ENCODE measurements at regions not wholly inside any gene's neighbourhood (a gene's known extent, or its start where the extent isn't known, plus 50 kb on each side); places are given as distances from the start of the nearest gene placed in this dataset.
A peak's percentile ranks its signal among the peaks of the same experiment; 100 is the strongest.

- no peak overlapping the region for H3K27ac ChIP-seq (ENCODE audit: low read depth in 1 of 3, low read length in 2 of 3)
- H3K36me3 ChIP-seq (ENCODE audit: control insufficient read depth in 3 of 3, insufficient read depth in 2 of 3, low read depth in 1 of 3, low read length in 3 of 3), result no peaks in the 10 kb centered on the region
- H3K4me1 ChIP-seq (ENCODE audit: control insufficient read depth in 3 of 3, insufficient read depth in 2 of 3, low read depth in 1 of 3, low read length in 2 of 3), result no peaks in the 10 kb centered on the region
- no peaks in the 10 kb centered on the region for H3K9me3 ChIP-seq (ENCODE audit: control insufficient read depth in 2 of 2, insufficient read depth in 1 of 2, low read depth in 1 of 2, low read length in 1 of 2)
- FAIRE-seq (no peak), DNase-seq (no peak)
- H3K27me3 ChIP-seq (ENCODE audit: control insufficient read depth in 3 of 3, insufficient read depth in 3 of 3, low read length in 3 of 3), result no peaks in the 10 kb centered on the region
- H3K4me3 ChIP-seq (ENCODE audit: low read depth in 1 of 3, low read length in 3 of 3), result no peak overlapping the region
These were observed 570.5 kb downstream of the EPHA7 start for GRCh38 chr6:92848901-92849300.

- WGBS, 3 donors, result 80 to 98% (median 85%) methylated on average over 4 of the region's 4 CpGs
- Histone ChIP-seq H3K27me3 (ENCODE audit: control insufficient read depth in 3 of 3, insufficient read depth in 3 of 3, low read length in 3 of 3) (no peaks in the 10 kb centered on the region), H3K4me3 (ENCODE audit: low read depth in 1 of 3, low read length in 3 of 3) (no peak overlapping the region), H3K4me1 (ENCODE audit: control insufficient read depth in 3 of 3, insufficient read depth in 2 of 3, low read depth in 1 of 3, low read length in 2 of 3) (no peaks in the 10 kb centered on the region), H3K36me3 (ENCODE audit: control insufficient read depth in 3 of 3, insufficient read depth in 2 of 3, low read depth in 1 of 3, low read length in 3 of 3) (no peaks in the 10 kb centered on the region), H3K27ac (ENCODE audit: low read depth in 1 of 3, low read length in 2 of 3) (no peak overlapping the region), H3K9me3 (ENCODE audit: control insufficient read depth in 2 of 2, insufficient read depth in 1 of 2, low read depth in 1 of 2, low read length in 1 of 2) (no peaks in the 10 kb centered on the region)
- DNase-seq (no peak), FAIRE-seq (no peak)
These were observed 570.9 kb downstream of the EPHA7 start for GRCh38 chr6:92848459-92848858.

- H3K27me3 ChIP-seq (ENCODE audit: control insufficient read depth in 3 of 3, insufficient read depth in 3 of 3, low read length in 3 of 3), result no peaks in the 10 kb centered on the region
- no peak overlapping the region for H3K27ac ChIP-seq (ENCODE audit: low read depth in 1 of 3, low read length in 2 of 3)
- H3K36me3 ChIP-seq (ENCODE audit: control insufficient read depth in 3 of 3, insufficient read depth in 2 of 3, low read depth in 1 of 3, low read length in 3 of 3), result no peaks in the 10 kb centered on the region
- no peak overlapping the region for H3K4me3 ChIP-seq (ENCODE audit: low read depth in 1 of 3, low read length in 3 of 3)
- no peaks in the 10 kb centered on the region for H3K9me3 ChIP-seq (ENCODE audit: control insufficient read depth in 2 of 2, insufficient read depth in 1 of 2, low read depth in 1 of 2, low read length in 1 of 2)
- DNase-seq (no peak), FAIRE-seq (no peak)
- H3K4me1 ChIP-seq (ENCODE audit: control insufficient read depth in 3 of 3, insufficient read depth in 2 of 3, low read depth in 1 of 3, low read length in 2 of 3), result no peaks in the 10 kb centered on the region
These were observed 571.4 kb downstream of the EPHA7 start for GRCh38 chr6:92847988-92848387.

GRCh38 chr6:92840246-92840930 is 579.0 kb downstream of the EPHA7 start:
- 82 to 92% (median 91%) methylated on average over 4 of the region's 4 CpGs for WGBS, 3 donors
- no peaks in the 10 kb centered on the region for H3K36me3 ChIP-seq (ENCODE audit: control insufficient read depth in 3 of 3, insufficient read depth in 2 of 3, low read depth in 1 of 3, low read length in 3 of 3)

GRCh38 chr6:92828788-92829187 is 590.6 kb downstream of the EPHA7 start:
- WGBS, 3 donors, result 89 to 96% (median 92%) methylated on average over 1 of the region's 1 CpG
- H3K4me1 ChIP-seq (ENCODE audit: control insufficient read depth in 3 of 3, insufficient read depth in 2 of 3, low read depth in 1 of 3, low read length in 2 of 3), result no peaks in the 10 kb centered on the region
- no peaks in the 10 kb centered on the region for H3K9me3 ChIP-seq (ENCODE audit: control insufficient read depth in 2 of 2, insufficient read depth in 1 of 2, low read depth in 1 of 2, low read length in 1 of 2)
- no peaks in the 10 kb centered on the region for H3K27me3 ChIP-seq (ENCODE audit: control insufficient read depth in 3 of 3, insufficient read depth in 3 of 3, low read length in 3 of 3)
- H3K27ac ChIP-seq (ENCODE audit: low read depth in 1 of 3, low read length in 2 of 3), result no peak overlapping the region
- no peak overlapping the region for H3K4me3 ChIP-seq (ENCODE audit: low read depth in 1 of 3, low read length in 3 of 3)
- DNase-seq (no peak), FAIRE-seq (peak; percentile 47)
- H3K36me3 ChIP-seq (ENCODE audit: control insufficient read depth in 3 of 3, insufficient read depth in 2 of 3, low read depth in 1 of 3, low read length in 3 of 3), result no peaks in the 10 kb centered on the region

More at GRCh38 chr6:92840246-92840930, 579.0 kb downstream of the EPHA7 start:
- Histone ChIP-seq H3K27me3 (ENCODE audit: control insufficient read depth in 3 of 3, insufficient read depth in 3 of 3, low read length in 3 of 3) (no peaks in the 10 kb centered on the region), H3K27ac (ENCODE audit: low read depth in 1 of 3, low read length in 2 of 3) (no peak overlapping the region), H3K9me3 (ENCODE audit: control insufficient read depth in 2 of 2, insufficient read depth in 1 of 2, low read depth in 1 of 2, low read length in 1 of 2) (no peaks in the 10 kb centered on the region), H3K4me1 (ENCODE audit: control insufficient read depth in 3 of 3, insufficient read depth in 2 of 3, low read depth in 1 of 3, low read length in 2 of 3) (no peaks in the 10 kb centered on the region), H3K4me3 (ENCODE audit: low read depth in 1 of 3, low read length in 3 of 3) (no peak overlapping the region)
- DNase-seq (no peak), FAIRE-seq (no peak)

- DNase-seq (no peak), FAIRE-seq (no peak)
- H3K36me3 ChIP-seq (ENCODE audit: control insufficient read depth in 3 of 3, insufficient read depth in 2 of 3, low read depth in 1 of 3, low read length in 3 of 3), result no peaks in the 10 kb centered on the region
- H3K27ac ChIP-seq (ENCODE audit: low read depth in 1 of 3, low read length in 2 of 3), result peak overlapping the region in 1 of 3 donors; percentile 32
- no peak overlapping the region for H3K4me3 ChIP-seq (ENCODE audit: low read depth in 1 of 3, low read length in 3 of 3)
- H3K9me3 ChIP-seq (ENCODE audit: control insufficient read depth in 2 of 2, insufficient read depth in 1 of 2, low read depth in 1 of 2, low read length in 1 of 2), result no peaks in the 10 kb centered on the region
- H3K27me3 ChIP-seq (ENCODE audit: control insufficient read depth in 3 of 3, insufficient read depth in 3 of 3, low read length in 3 of 3), result no peaks in the 10 kb centered on the region
- 23 to 55% (median 50%) methylated on average over 2 of the region's 2 CpGs for WGBS, 3 donors
- H3K4me1 ChIP-seq (ENCODE audit: control insufficient read depth in 3 of 3, insufficient read depth in 2 of 3, low read depth in 1 of 3, low read length in 2 of 3), result no peaks in the 10 kb centered on the region
These were observed 592.3 kb downstream of the EPHA7 start for GRCh38 chr6:92827104-92827503.

- WGBS, 3 donors, result 26 to 55% (median 35%) methylated on average over 5 of the region's 5 CpGs
- peak in 1 of 2 donors; percentile 60 for DNase-seq
- no peaks in the 10 kb centered on the region for H3K9me3 ChIP-seq (ENCODE audit: control insufficient read depth in 2 of 2, insufficient read depth in 1 of 2, low read depth in 1 of 2, low read length in 1 of 2)
- FAIRE-seq, result no peak
- peak overlapping the region in 1 of 3 donors; percentile 32 for H3K27ac ChIP-seq (ENCODE audit: low read depth in 1 of 3, low read length in 2 of 3)
- H3K36me3 ChIP-seq (ENCODE audit: control insufficient read depth in 3 of 3, insufficient read depth in 2 of 3, low read depth in 1 of 3, low read length in 3 of 3), result no peaks in the 10 kb centered on the region
- no peak overlapping the region for H3K4me3 ChIP-seq (ENCODE audit: low read depth in 1 of 3, low read length in 3 of 3)
- H3K27me3 ChIP-seq (ENCODE audit: control insufficient read depth in 3 of 3, insufficient read depth in 3 of 3, low read length in 3 of 3), result no peaks in the 10 kb centered on the region
- H3K4me1 ChIP-seq (ENCODE audit: control insufficient read depth in 3 of 3, insufficient read depth in 2 of 3, low read depth in 1 of 3, low read length in 2 of 3), result no peaks in the 10 kb centered on the region
These were observed 592.7 kb downstream of the EPHA7 start for GRCh38 chr6:92826633-92827032.

GRCh38 chr6:92822222-92822621 is 597.1 kb downstream of the EPHA7 start:
- DNase-seq (no peak), FAIRE-seq (no peak)
- no peaks in the 10 kb centered on the region for H3K27me3 ChIP-seq (ENCODE audit: control insufficient read depth in 3 of 3, insufficient read depth in 3 of 3, low read length in 3 of 3)
- no peaks in the 10 kb centered on the region for H3K9me3 ChIP-seq (ENCODE audit: control insufficient read depth in 2 of 2, insufficient read depth in 1 of 2, low read depth in 1 of 2, low read length in 1 of 2)
- 49 to 82% (median 55%) methylated on average over 4 of the region's 4 CpGs for WGBS, 3 donors
- no peaks in the 10 kb centered on the region for H3K36me3 ChIP-seq (ENCODE audit: control insufficient read depth in 3 of 3, insufficient read depth in 2 of 3, low read depth in 1 of 3, low read length in 3 of 3)
- no peak overlapping the region for H3K4me3 ChIP-seq (ENCODE audit: low read depth in 1 of 3, low read length in 3 of 3)
- no peak overlapping the region for H3K27ac ChIP-seq (ENCODE audit: low read depth in 1 of 3, low read length in 2 of 3)
- no peaks in the 10 kb centered on the region for H3K4me1 ChIP-seq (ENCODE audit: control insufficient read depth in 3 of 3, insufficient read depth in 2 of 3, low read depth in 1 of 3, low read length in 2 of 3)

GRCh38 chr6:92820601-92821000 is 598.8 kb downstream of the EPHA7 start:
- no peaks in the 10 kb centered on the region for H3K36me3 ChIP-seq (ENCODE audit: control insufficient read depth in 3 of 3, insufficient read depth in 2 of 3, low read depth in 1 of 3, low read length in 3 of 3)
- FAIRE-seq (no peak), DNase-seq (no peak)
- no peaks in the 10 kb centered on the region for H3K4me1 ChIP-seq (ENCODE audit: control insufficient read depth in 3 of 3, insufficient read depth in 2 of 3, low read depth in 1 of 3, low read length in 2 of 3)
- no peaks in the 10 kb centered on the region for H3K27me3 ChIP-seq (ENCODE audit: control insufficient read depth in 3 of 3, insufficient read depth in 3 of 3, low read length in 3 of 3)
- no peak overlapping the region for H3K4me3 ChIP-seq (ENCODE audit: low read depth in 1 of 3, low read length in 3 of 3)
- H3K27ac ChIP-seq (ENCODE audit: low read depth in 1 of 3, low read length in 2 of 3), result no peak overlapping the region
- WGBS, 3 donors, result 73 to 76% (median 73%) methylated on average over 6 of the region's 6 CpGs
- no peaks in the 10 kb centered on the region for H3K9me3 ChIP-seq (ENCODE audit: control insufficient read depth in 2 of 2, insufficient read depth in 1 of 2, low read depth in 1 of 2, low read length in 1 of 2)
